A673 (cell line): ENCODE measurements at regions not wholly inside any gene's neighbourhood (a gene's known extent, or its start where the extent isn't known, plus 50 kb on each side); places are given as distances from the start of the nearest gene placed in this dataset.
A peak's percentile ranks its signal among the peaks of the same experiment; 100 is the strongest.

Experiments used
- BruUV-seq: library from RNA; stranded (reverse); fragments of 400-500 nt; replicated peaks from 2 replicates; lab custom pipeline; 2021; lab: Mats Ljungman, UMichigan
- CTCF ChIA-PET: fragments of 300-600 bp; sonication (Branson Sonifier 250); formaldehyde crosslinking; loops from one replicate; lab custom pipeline; 2022; ENCODE audit warnings: antibody characterized with exemption; lab: Charles Lee
- POLR2A ChIA-PET: fragments of 300-600 bp; sonication (Branson Sonifier 250); formaldehyde crosslinking; loops from one replicate; lab custom pipeline; 2022; ENCODE audit warnings: antibody characterized with exemption; ENCODE audit not compliant: low non-redundant PET; lab: Charles Lee
- DNase-seq: peaks from one replicate; pipeline ENCODE4 v3.0.0-alpha.2; 2015; ENCODE audit warnings: low spot score
- H3K27ac ChIP-seq: fragments of 200-600 bp; sonication (generic); 2 replicates; pipeline ENCODE4 v1.5.1; 2016; ENCODE audit warnings: mixed run types, low read depth, mild to moderate bottlenecking, mixed read lengths, antibody characterized with exemption, low read length; ENCODE audit not compliant: poor library complexity, severe bottlenecking
- H3K27me3 ChIP-seq: fragments of 200-600 bp; sonication (generic); replicated peaks from 2 replicates; pipeline ENCODE4 v1.6.1; 2017; ENCODE audit warnings: mixed run types, low read depth, mild to moderate bottlenecking, mixed read lengths, antibody characterized with exemption, low read length; ENCODE audit not compliant: insufficient read depth, poor library complexity
- H3K36me3 ChIP-seq: fragments of 200-600 bp; sonication (generic); 2 replicates; pipeline ENCODE4 v1.6.1; 2016; ENCODE audit warnings: mixed run types, mild to moderate bottlenecking, mixed read lengths, antibody characterized with exemption, low read length; ENCODE audit not compliant: insufficient read depth, poor library complexity, severe bottlenecking
- H3K4me1 ChIP-seq: fragments of 200-600 bp; sonication (generic); 2 replicates; pipeline ENCODE4 v1.6.1; 2017; ENCODE audit warnings: mixed run types, mild to moderate bottlenecking, mixed read lengths, antibody characterized with exemption, low read length; ENCODE audit not compliant: insufficient read depth, poor library complexity, severe bottlenecking
- H3K4me3 ChIP-seq: fragments of 200-600 bp; sonication (generic); 2 replicates; pipeline ENCODE4 v1.5.1; 2016; ENCODE audit warnings: low read depth, mixed run types, mild to moderate bottlenecking, mixed read lengths, low read length; ENCODE audit not compliant: poor library complexity, severe bottlenecking
- H3K9me3 ChIP-seq: fragments of 200-600 bp; sonication (generic); 2 replicates; pipeline ENCODE4 v1.6.1; 2016; ENCODE audit warnings: mixed run types, low read depth, mild to moderate bottlenecking, mixed read lengths, antibody characterized with exemption, low read length; ENCODE audit not compliant: poor library complexity, severe bottlenecking
- CTCF ChIP-seq: fragments of 300-800, 200-600 bp; sonication (generic); conservative IDR thresholded peaks from 2 replicates; pipeline ENCODE4 v1.5.1; 2017; ENCODE audit warnings: low read depth, mild to moderate bottlenecking, antibody characterized with exemption, low read length, moderate library complexity, mixed read lengths
- EZH2 ChIP-seq: fragments of 200-600 bp; sonication (generic); IDR thresholded peaks from 2 replicates; pipeline ENCODE4 v1.6.1; 2017; ENCODE audit warnings: borderline replicate concordance, low read depth, mild to moderate bottlenecking, mixed read lengths, antibody characterized with exemption, low read length; ENCODE audit not compliant: poor library complexity, severe bottlenecking
- intact Hi-C: fragments of 100-400 bp; cut with micrococcal nuclease; formaldehyde crosslinking; loops from one replicate; pipeline ENCODE4 v1.10.0; 2022; ENCODE audit not compliant: unreplicated experiment

- H3K9me3 ChIP-seq: no peaks in the 10 kb centered on the region
- TF ChIP-seq EZH2: no peak
- no peak for TF ChIP-seq CTCF
- CTCF ChIA-PET: no interaction called here
- H3K27me3 ChIP-seq: no peaks in the 10 kb centered on the region
- peaks cover 43% of the 10 kb centered on the region for H3K4me1 ChIP-seq
- H3K4me3 ChIP-seq: no peak overlapping the region
- no TSS peak for BruUV-seq
- H3K27ac ChIP-seq: peak overlapping the region; percentile 43
- no peak for DNase-seq
- POLR2A ChIA-PET: interaction anchor here (1.2 kb wide), 1 partner anchor 10 kb away, joined by 3 read pairs; no protein-coding TSS in a partner anchor
- H3K36me3 ChIP-seq: no peaks in the 10 kb centered on the region
- intact Hi-C loops: loop anchor here (10.0 kb wide), 1 partner anchor 542 kb away; the partner anchor contains the start of gene CDH11
Observed at GRCh38 chr16:65666132-65666941, 544.5 kb upstream of the CDH11 start.

- POLR2A ChIA-PET: no interaction called here
- Histone ChIP-seq H3K4me3 (no peak overlapping the region), H3K27me3 (no peaks in the 10 kb centered on the region), H3K36me3 (no peaks in the 10 kb centered on the region), H3K4me1 (peaks cover 43% of the 10 kb centered on the region), H3K9me3 (no peaks in the 10 kb centered on the region), H3K27ac (peak overlapping the region; percentile 39)
- TF ChIP-seq EZH2: no peak
- TF ChIP-seq CTCF: no peak
- CTCF ChIA-PET: no interaction called here
- no peak for DNase-seq
- no TSS peak for BruUV-seq
- intact Hi-C loops: loop anchor here (10.0 kb wide), 1 partner anchor 541 kb away; the partner anchor contains the start of gene CDH11
Observed at GRCh38 chr16:65665586-65665985, 543.7 kb upstream of the CDH11 start.

GRCh38 chr16:65663774-65664173, 541.9 kb upstream of the CDH11 start:
- BruUV-seq: no TSS peak
- no peaks in the 10 kb centered on the region for H3K27me3 ChIP-seq
- ChIA-PET CTCF (no interaction called here), POLR2A (interaction anchor here (0.7 kb wide), 1 partner anchor 13 kb away, joined by 3 read pairs; no protein-coding TSS in a partner anchor)
- H3K27ac ChIP-seq: no peak overlapping the region
- intact Hi-C loops: loop anchor here (10.0 kb wide), 1 partner anchor 539 kb away; the partner anchor contains the start of gene CDH11
- no peak overlapping the region for H3K4me3 ChIP-seq
- peaks cover 48% of the 10 kb centered on the region for H3K4me1 ChIP-seq
- H3K9me3 ChIP-seq: no peaks in the 10 kb centered on the region
- no peaks in the 10 kb centered on the region for H3K36me3 ChIP-seq
- TF ChIP-seq EZH2 (no peak), CTCF (no peak)
- no peak for DNase-seq
